ENCODE measurements at regions not wholly inside any gene's neighbourhood (a gene's known extent, or its start where the extent isn't known, plus 50 kb on each side); places are given as distances from the start of the nearest gene placed in this dataset.

DNA sequence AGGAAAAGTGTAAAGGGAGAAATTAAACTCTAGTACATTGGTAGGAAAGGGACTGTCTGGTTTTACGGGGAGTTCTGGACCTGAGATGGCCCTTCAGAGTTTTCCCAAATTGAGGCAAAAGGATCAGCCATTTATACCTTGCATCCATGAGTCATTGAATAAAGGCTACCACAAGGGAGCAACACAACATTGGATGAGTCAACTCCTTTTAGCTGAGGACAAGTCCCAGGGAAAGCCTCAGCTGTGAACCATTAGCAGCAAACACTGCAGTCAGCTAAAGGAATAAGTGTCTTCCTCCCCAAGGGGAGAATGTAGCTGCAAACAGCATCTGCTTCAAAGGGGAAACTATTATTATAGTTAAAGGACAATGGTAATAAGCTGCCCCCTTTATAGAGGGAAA lies 468.7 kb upstream of the ID4 start:
- H3K9me1 ChIP-seq (replicated peaks; ENCODE audit: control insufficient read depth, extremely low read depth, insufficient read depth, low read length) = no peaks in the 10 kb centered on the region
- H3K4me3 ChIP-seq (replicated peaks in 1 of 3; ENCODE audit: insufficient read depth in 1 of 3, low read depth in 1 of 3, low read length in 3 of 3) = no peak overlapping the region
- no TSS peak for BruUV-seq (replicated peaks)
- H3K27ac ChIP-seq (ENCODE audit: insufficient read depth, low read depth, low read length) = no peak overlapping the region
- no peaks in the 10 kb centered on the region for H3K4me1 ChIP-seq (ENCODE audit: control insufficient read depth, extremely low read depth, insufficient read depth, low read length)
- DNase-seq (ENCODE audit: low read depth, low spot score) (no peak), FAIRE-seq (no peak)
- H3K79me2 ChIP-seq (ENCODE audit: control insufficient read depth, insufficient read depth, low read length) = no peaks in the 10 kb centered on the region
- no peaks in the 10 kb centered on the region for H4K20me1 ChIP-seq (replicated peaks; ENCODE audit: control insufficient read depth, extremely low read depth, insufficient read depth, low read length)
- TF ChIP-seq JUN (IDR thresholded peaks at IDR 0.05; ENCODE audit: borderline replicate concordance, insufficient read depth, insufficient read length, low read depth) (no peak), GATA2 (IDR thresholded peaks at IDR 0.05; ENCODE audit: insufficient read depth, insufficient read length, low read depth, low read length) (no peak)
- H2AFZ ChIP-seq (ENCODE audit: low read depth, low read length) = no peak overlapping the region
- H3K9ac ChIP-seq (replicated peaks; ENCODE audit: extremely low read depth, insufficient read depth, low read length) = no peak overlapping the region
- H3K27me3 ChIP-seq (ENCODE audit: control insufficient read depth in 2 of 2, insufficient read depth in 2 of 2, low read length in 2 of 2) = no peaks in the 10 kb centered on the region
- no peak overlapping the region for H3K4me2 ChIP-seq (ENCODE audit: insufficient read depth, low read length)
- H3K36me3 ChIP-seq (ENCODE audit: control insufficient read depth in 2 of 2, extremely low read depth in 1 of 2, insufficient read depth in 2 of 2, low read length in 2 of 2) = no peaks in the 10 kb centered on the region
- intact Hi-C loops (cut with micrococcal nuclease) (no loop called here), dilution Hi-C loops (cut with MboI; ENCODE audit: extremely low pct_ligation_motif_present, low sequenced_read_pairs) (no loop called here)
- POLR2A ChIA-PET = no interaction called here
- peaks cover 10% of the 10 kb centered on the region for H3K9me3 ChIP-seq (replicated peaks; ENCODE audit: control insufficient read depth, insufficient read depth, low read length)
- CTCF ChIA-PET = no interaction called here

DNA sequence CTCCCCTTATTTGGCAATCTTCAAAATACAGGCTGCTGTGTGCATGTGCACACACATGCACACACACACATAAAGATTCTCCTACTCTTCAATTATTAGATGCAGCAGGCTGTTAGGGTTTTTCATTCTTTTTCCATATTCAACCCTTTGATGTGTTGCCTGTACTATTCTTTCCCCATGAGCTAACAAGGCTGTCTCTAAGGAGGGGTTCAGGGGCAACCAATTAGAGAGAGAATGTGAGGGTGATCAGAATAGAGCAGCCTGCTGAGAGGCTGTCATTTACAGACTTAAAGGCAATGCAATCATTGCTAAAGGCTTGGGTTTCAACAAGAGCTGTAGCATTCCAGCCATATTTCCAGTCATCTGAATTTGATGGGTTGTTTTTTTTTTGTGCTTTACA lies 467.4 kb upstream of the ID4 start:
- BruUV-seq (replicated peaks) = no TSS peak
- H3K9me1 ChIP-seq (replicated peaks; ENCODE audit: control insufficient read depth, extremely low read depth, insufficient read depth, low read length) = no peaks in the 10 kb centered on the region
- TF ChIP-seq GATA2 (IDR thresholded peaks at IDR 0.05; ENCODE audit: insufficient read depth, insufficient read length, low read depth, low read length) = no peak
- H3K79me2 ChIP-seq (ENCODE audit: control insufficient read depth, insufficient read depth, low read length) = no peaks in the 10 kb centered on the region
- FAIRE-seq = no peak
- H3K36me3 ChIP-seq (ENCODE audit: control insufficient read depth in 2 of 2, extremely low read depth in 1 of 2, insufficient read depth in 2 of 2, low read length in 2 of 2) = no peaks in the 10 kb centered on the region
- H3K9ac ChIP-seq (replicated peaks; ENCODE audit: extremely low read depth, insufficient read depth, low read length) = no peak overlapping the region
- POLR2A ChIA-PET = no interaction called here
- intact Hi-C loops (cut with micrococcal nuclease) (no loop called here), dilution Hi-C loops (cut with MboI; ENCODE audit: extremely low pct_ligation_motif_present, low sequenced_read_pairs) (no loop called here)
- no peak overlapping the region for H3K4me2 ChIP-seq (ENCODE audit: insufficient read depth, low read length)
- CTCF ChIA-PET = no interaction called here
- no peaks in the 10 kb centered on the region for H3K27me3 ChIP-seq (ENCODE audit: control insufficient read depth in 2 of 2, insufficient read depth in 2 of 2, low read length in 2 of 2)
- H3K9me3 ChIP-seq (replicated peaks; ENCODE audit: control insufficient read depth, insufficient read depth, low read length) = peaks cover 7% of the 10 kb centered on the region
- DNase-seq (ENCODE audit: low read depth, low spot score) = no peak
- H3K4me3 ChIP-seq (replicated peaks in 1 of 3; ENCODE audit: insufficient read depth in 1 of 3, low read depth in 1 of 3, low read length in 3 of 3) = no peak overlapping the region
- no peak overlapping the region for H2AFZ ChIP-seq (ENCODE audit: low read depth, low read length)
- H4K20me1 ChIP-seq (replicated peaks; ENCODE audit: control insufficient read depth, extremely low read depth, insufficient read depth, low read length) = no peaks in the 10 kb centered on the region
- no peaks in the 10 kb centered on the region for H3K4me1 ChIP-seq (ENCODE audit: control insufficient read depth, extremely low read depth, insufficient read depth, low read length)
- no peak overlapping the region for H3K27ac ChIP-seq (ENCODE audit: insufficient read depth, low read depth, low read length)

All from endothelial cell of umbilical vein (primary cell).